GM12878 (cell line): ENCODE measurements at regions not wholly inside any gene's neighbourhood (a gene's known extent, or its start where the extent isn't known, plus 50 kb on each side); places are given as distances from the start of the nearest gene placed in this dataset.

Source experiments
- ATAC-seq: fragments of 200-7000 bp; cut with Tn5 transposase; 3 replicates; pipeline ENCODE4 v1.9.1; 2020; ENCODE audit warnings: mild to moderate bottlenecking, moderate library complexity
- BruUV-seq: library from RNA; stranded (reverse); fragments of 400-500 nt; replicated peaks from 2 replicates; lab custom pipeline; 2021; lab: Mats Ljungman, UMichigan
- CTCF ChIA-PET: fragments of 300-600 bp; sonication (Branson Sonifier 250); formaldehyde crosslinking; extraction: SDS; loops from one replicate; lab custom pipeline; 2021; ENCODE audit warnings: inconsistent platforms; lab: Yijun Ruan, JAX
- POLR2A ChIA-PET: fragments of 350-600 bp; formaldehyde crosslinking; extraction: SDS; loops from one replicate; lab custom pipeline; 2021; ENCODE audit warnings: inconsistent platforms; lab: Charles Lee
- RAD21 ChIA-PET: fragments of 300-600 bp; sonication (Branson Sonifier 250); formaldehyde crosslinking; loops from one replicate; lab custom pipeline; 2023; ENCODE audit warnings: antibody characterized with exemption; ENCODE audit not compliant: unreplicated experiment; lab: Charles Lee
- SMC1A ChIA-PET: fragments of 300-600 bp; sonication (Branson Sonifier 250); formaldehyde crosslinking; loops from one replicate; lab custom pipeline; 2023; ENCODE audit not compliant: unreplicated experiment, uncharacterized antibody; lab: Charles Lee
- DNase-seq: peaks from one replicate; pipeline ENCODE4 v3.0.0-alpha.2; 2011; ENCODE audit warnings: low read depth, low spot score
- FAIRE-seq: peaks from 3 replicates; lab custom pipeline; 2011; peaks lifted over from hg19 to GRCh38; lab: Jason Lieb, UNC
- H2AFZ ChIP-seq: 2 replicates; pipeline ENCODE4 v1.6.0; 2011; ENCODE audit warnings: low read depth, low read length, control low read depth; ENCODE audit not compliant: control insufficient read depth
- H3K27ac ChIP-seq: 2 replicates; pipeline ENCODE4 v1.5.1; 2011; ENCODE audit warnings: control low read depth; ENCODE audit not compliant: control insufficient read depth, insufficient read depth
- H3K27me3 ChIP-seq, 2 experiments: replicated peaks in 1 of 2; 2 replicates each; pipeline versions ENCODE4 v1.6.0 to v1.6.1; 2011; ENCODE audit warnings: low read length in 1 of 2; ENCODE audit not compliant: control insufficient read depth in 2 of 2, insufficient read depth in 2 of 2
- H3K36me3 ChIP-seq, 2 experiments: 2 replicates each; pipeline ENCODE4 v1.5.1; 2011; ENCODE audit warnings: low read length in 1 of 2; ENCODE audit not compliant: control insufficient read depth in 2 of 2, insufficient read depth in 2 of 2
- H3K4me1 ChIP-seq: 2 replicates; pipeline ENCODE4 v1.6.1; 2011; ENCODE audit warnings: mild to moderate bottlenecking, low read length, moderate library complexity, mixed read lengths; ENCODE audit not compliant: control insufficient read depth, insufficient read depth
- H3K4me2 ChIP-seq: 2 replicates; pipeline ENCODE4 v1.6.0; 2011; ENCODE audit warnings: control low read depth; ENCODE audit not compliant: control insufficient read depth, insufficient read depth
- H3K4me3 ChIP-seq: fragments of 200-600 bp; sonication (generic); 2 replicates; pipeline ENCODE4 v1.5.1; 2016
- H3K79me2 ChIP-seq: 2 replicates; pipeline ENCODE4 v1.6.0; 2011; ENCODE audit warnings: low read length; ENCODE audit not compliant: control insufficient read depth, insufficient read depth
- H3K9ac ChIP-seq: 2 replicates; pipeline ENCODE4 v1.8.0; 2011; ENCODE audit warnings: low read length, control low read depth, mixed read lengths; ENCODE audit not compliant: control insufficient read depth, insufficient read depth
- H3K9me3 ChIP-seq: replicated peaks from 3 replicates; pipeline ENCODE4 v1.5.1; 2011; ENCODE audit warnings: mild to moderate bottlenecking, low read length; ENCODE audit not compliant: control insufficient read depth, insufficient read depth
- H4K20me1 ChIP-seq: 2 replicates; pipeline ENCODE4 v1.6.0; 2011; ENCODE audit not compliant: control insufficient read depth, insufficient read depth
- EZH2 ChIP-seq: IDR thresholded peaks from 2 replicates; pipeline ENCODE4 v1.6.1; 2012; ENCODE audit warnings: low read depth, mild to moderate bottlenecking, control low read depth, inconsistent platforms, low read length, borderline replicate concordance; ENCODE audit not compliant: control insufficient read depth
- MEF2A ChIP-seq: IDR thresholded peaks from 2 replicates; pipeline ENCODE4 v1.6.1; 2011; ENCODE audit warnings: low read depth, mild to moderate bottlenecking, low read length, moderate library complexity; ENCODE audit not compliant: insufficient read depth
- REST ChIP-seq: IDR thresholded peaks from 2 replicates; pipeline ENCODE4 v1.6.1; 2012; ENCODE audit warnings: mild to moderate bottlenecking, low read depth, low read length
- RFX5 ChIP-seq: IDR thresholded peaks from 2 replicates; pipeline ENCODE4 v1.6.1; 2011; ENCODE audit warnings: low read depth, low read length, improper control_type of control experiment
- SMC3 ChIP-seq: IDR thresholded peaks from 2 replicates; pipeline ENCODE4 v1.6.1; 2011; ENCODE audit warnings: low read length, improper control_type of control experiment, borderline replicate concordance
- SRF ChIP-seq, 2 experiments: IDR thresholded peaks; 2 replicates each; pipeline ENCODE4 v1.6.1; 2011; ENCODE audit warnings: low read depth in 2 of 2, low read length in 2 of 2, mild to moderate bottlenecking in 1 of 2, moderate library complexity in 1 of 2
- ZBED1 ChIP-seq: IDR thresholded peaks from 2 replicates; pipeline ENCODE4 v1.6.1; 2016; ENCODE audit warnings: borderline replicate concordance
- WGBS: methylation state at CpG from one replicate; pipeline ENCODE4 v1.1.6; 2016; ENCODE audit warnings: low lambda C conversion rate; ENCODE audit not compliant: insufficient replicate concordance, insufficient coverage; ENCODE audit errors: missing lambda C conversion rate; 5-methylcytosine and 5-hydroxymethylcytosine counted together
- in situ Hi-C: fragments of 300-500 bp; cut with MboI; formaldehyde crosslinking; loops from 9 replicates; pipeline ENCODE4 v1.14.3; 2018; ENCODE audit warnings: mixed read lengths
- intact Hi-C: fragments of 100-400 bp; cut with micrococcal nuclease; formaldehyde crosslinking; loops from one replicate; pipeline ENCODE4 v1.14.2; 2022; ENCODE audit not compliant: unreplicated experiment
- TF ChIP-seq, protein P1 (sequence below): IDR thresholded peaks from 2 replicates; pipeline ENCODE4 v1.6.1; 2011; ENCODE audit warnings: borderline replicate concordance, low read depth, mild to moderate bottlenecking, moderate library complexity, mixed read lengths, low read length; ENCODE audit not compliant: insufficient read depth; ENCODE audit errors: extremely low read length

- TF ChIP-seq REST (no peak), SRF (IDR thresholded peaks at IDR 0.05; ENCODE audit: low read depth in 2 of 2, low read length in 2 of 2) (no peak), EZH2 (no peak), MEF2A (no peak), SMC3 (no peak), ZBED1 (no peak), RFX5 (no peak)
- TF ChIP-seq, protein P1, sequence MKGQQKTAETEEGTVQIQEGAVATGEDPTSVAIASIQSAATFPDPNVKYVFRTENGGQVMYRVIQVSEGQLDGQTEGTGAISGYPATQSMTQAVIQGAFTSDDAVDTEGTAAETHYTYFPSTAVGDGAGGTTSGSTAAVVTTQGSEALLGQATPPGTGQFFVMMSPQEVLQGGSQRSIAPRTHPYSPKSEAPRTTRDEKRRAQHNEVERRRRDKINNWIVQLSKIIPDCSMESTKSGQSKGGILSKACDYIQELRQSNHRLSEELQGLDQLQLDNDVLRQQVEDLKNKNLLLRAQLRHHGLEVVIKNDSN: no peak
- DNase-seq: no peak
- SMC1A ChIA-PET: no interaction called here
- 35% methylated on average over 7 of the region's 7 CpGs for WGBS
- CTCF ChIA-PET: no interaction called here
- Histone ChIP-seq H3K79me2 (no peaks in the 10 kb centered on the region), H3K27me3 (no peaks in the 10 kb centered on the region), H3K4me3 (no peak overlapping the region), H3K9ac (no peak overlapping the region), H3K4me1 (no peaks in the 10 kb centered on the region), H3K27ac (no peak overlapping the region), H3K9me3 (no peaks in the 10 kb centered on the region), H3K36me3 (no peaks in the 10 kb centered on the region), H3K4me2 (no peak overlapping the region), H2AFZ (no peak overlapping the region), H4K20me1 (no peaks in the 10 kb centered on the region)
- in situ Hi-C loops (no loop called here), intact Hi-C loops (no loop called here)
- no peak for ATAC-seq
- no TSS peak for BruUV-seq
- RAD21 ChIA-PET: no interaction called here
- FAIRE-seq: no peak
- POLR2A ChIA-PET: no interaction called here
Observed at GRCh38 chr13:21909331-21909730, 238.5 kb downstream of the FGF9 start.
